ENCODE measurements at regions not wholly inside any gene's neighbourhood (a gene's known extent, or its start where the extent isn't known, plus 50 kb on each side); places are given as distances from the start of the nearest gene placed in this dataset.

DNA sequence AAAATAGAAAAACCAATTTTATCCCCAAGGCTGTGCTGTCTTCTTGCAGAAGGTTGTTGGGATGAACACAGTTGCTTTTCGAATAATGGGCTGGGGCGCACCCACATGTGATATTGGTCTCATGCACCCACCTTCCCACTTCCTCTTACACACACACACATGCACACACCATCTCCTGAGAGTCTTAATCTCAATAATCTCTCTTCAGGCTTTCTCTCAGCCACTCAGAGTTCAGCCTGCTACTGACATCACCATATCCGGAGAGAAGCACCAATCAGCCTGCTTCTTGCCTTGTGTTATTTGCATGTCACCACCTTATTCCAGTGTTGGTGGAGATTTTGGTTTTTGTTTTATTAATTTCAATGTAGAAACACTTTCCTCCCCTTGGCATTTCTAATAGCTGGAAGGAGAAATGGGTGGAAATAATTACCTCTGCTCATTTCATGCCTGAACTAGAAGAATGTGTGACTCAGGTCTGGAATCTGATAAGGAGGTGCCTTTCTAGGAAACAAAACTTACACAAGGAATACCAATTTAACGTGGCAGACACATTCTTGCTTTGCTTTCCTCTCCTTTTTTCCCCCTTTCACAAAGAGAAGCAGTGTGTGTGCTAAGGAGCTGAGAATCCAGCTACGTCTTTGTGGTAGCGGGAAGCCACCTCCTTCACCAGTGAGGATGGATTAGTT lies 400.2 kb downstream of the MID1IP1 start:
- TF ChIP-seq YY1 (IDR thresholded peaks at IDR 0.05; ENCODE audit: insufficient read depth, insufficient read length) (no peak), ZNF274 (IDR thresholded peaks at IDR 0.05; ENCODE audit: low read depth, low read length) (no peak)

All from NT2/D1 (cell line).